ENCODE measurements at regions not wholly inside any gene's neighbourhood (a gene's known extent, or its start where the extent isn't known, plus 50 kb on each side); places are given as distances from the start of the nearest gene placed in this dataset.

DNA sequence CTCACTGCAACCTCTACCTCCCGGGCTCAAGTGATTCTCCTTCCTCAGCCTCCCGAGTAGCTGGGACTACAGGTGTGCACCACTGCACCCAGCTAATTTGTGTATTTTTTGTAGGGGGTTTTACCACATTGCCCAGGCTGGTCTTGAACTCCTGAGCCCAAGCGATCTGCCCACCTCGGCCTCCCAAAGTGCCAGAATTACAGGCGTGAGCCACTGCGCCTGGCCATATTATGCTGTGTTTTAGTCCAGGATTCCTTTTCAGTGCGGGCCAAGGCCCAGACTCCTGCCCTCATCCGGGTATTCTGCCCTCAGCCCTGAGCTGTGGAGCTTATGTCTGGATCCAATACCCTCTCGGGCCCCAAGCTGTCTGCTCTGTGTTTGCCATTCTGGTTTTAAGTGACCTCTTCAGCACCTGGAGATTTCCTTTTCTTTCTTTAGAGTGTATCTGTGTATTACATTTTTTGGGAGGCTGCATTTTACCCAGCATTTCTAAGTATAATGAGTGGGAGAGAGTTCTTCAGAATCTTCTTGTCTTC lies 114.9 kb downstream of the BUB3 start:
- in situ Hi-C loops (cut with HindIII; ENCODE audit: low sequenced_read_pairs): no loop called here
- DNase-seq (ENCODE audit: low read depth): no peak
- H3K4me3 ChIP-seq (ENCODE audit: low read depth, low read length): no peak overlapping the region
- TF ChIP-seq CTCF (IDR thresholded peaks at IDR 0.05; ENCODE audit: low read depth, low read length, missing control alignments): no peak

DNA sequence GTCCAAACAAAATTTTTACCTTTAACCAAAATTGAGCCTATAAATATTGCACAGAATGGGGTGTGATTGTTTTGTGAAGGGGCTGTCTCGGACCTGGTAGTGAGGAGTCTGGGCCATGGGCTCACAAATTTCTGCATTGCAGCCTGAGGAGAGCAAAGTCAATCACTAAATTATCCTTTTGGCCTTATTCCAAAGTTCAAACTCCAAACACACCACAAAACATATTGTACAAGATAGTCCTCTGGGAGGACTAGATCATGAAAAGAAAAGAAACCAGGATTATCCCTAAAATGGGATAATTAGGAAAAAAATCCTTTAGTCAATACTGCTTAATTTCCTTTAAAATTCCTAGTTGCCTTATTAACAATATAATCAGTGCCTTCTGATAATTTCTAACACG lies 115.5 kb downstream of the BUB3 start:
- no peak overlapping the region for H3K4me3 ChIP-seq (ENCODE audit: low read depth, low read length)
- in situ Hi-C loops (cut with HindIII; ENCODE audit: low sequenced_read_pairs): no loop called here
- no peak for DNase-seq (ENCODE audit: low read depth)
- no peak for TF ChIP-seq CTCF (IDR thresholded peaks at IDR 0.05; ENCODE audit: low read depth, low read length, missing control alignments)

DNA sequence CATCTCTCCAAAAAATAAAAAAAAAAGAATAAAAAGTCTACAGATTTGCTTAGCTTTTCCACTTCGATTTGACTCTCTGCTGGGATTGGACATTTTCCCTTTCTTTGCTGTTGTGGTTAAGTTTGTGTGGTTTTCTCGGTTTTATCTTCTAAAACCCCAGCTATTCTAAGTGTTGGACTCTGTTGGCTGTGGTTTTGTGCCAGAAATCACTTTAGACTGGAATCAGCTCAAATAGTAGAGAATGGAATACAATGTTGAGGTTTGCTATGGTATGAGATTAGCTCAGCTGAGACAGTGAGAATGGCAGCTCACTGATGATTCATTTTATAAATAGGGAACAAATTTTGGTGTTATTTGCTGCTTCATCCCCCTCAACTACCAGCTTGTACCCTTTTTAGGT lies 116.0 kb downstream of the BUB3 start:
- no peak for TF ChIP-seq CTCF (IDR thresholded peaks at IDR 0.05; ENCODE audit: low read depth, low read length, missing control alignments)
- no peak overlapping the region for H3K4me3 ChIP-seq (ENCODE audit: low read depth, low read length)
- in situ Hi-C loops (cut with HindIII; ENCODE audit: low sequenced_read_pairs): no loop called here
- DNase-seq (ENCODE audit: low read depth): peak; percentile 93

DNA sequence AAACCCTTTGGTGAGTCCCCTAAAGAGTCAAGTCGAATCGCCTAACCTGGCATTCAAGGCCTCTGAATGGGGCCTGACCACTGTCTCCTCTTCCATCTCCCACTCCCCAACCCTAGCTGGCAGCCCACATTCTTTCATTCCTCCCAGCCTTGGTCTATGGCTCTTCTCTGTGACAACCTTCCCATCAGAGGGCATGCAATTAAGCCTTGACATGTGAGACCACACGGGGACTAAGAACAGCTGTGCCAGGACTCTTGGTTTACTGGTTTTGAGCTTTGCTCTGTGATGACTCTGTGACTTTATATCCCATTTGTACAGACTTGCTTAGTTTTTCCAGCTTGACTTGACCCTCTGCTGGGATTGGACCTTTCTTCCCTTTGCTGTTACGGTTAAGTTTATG lies 116.6 kb downstream of the BUB3 start:
- no peak for TF ChIP-seq CTCF (IDR thresholded peaks at IDR 0.05; ENCODE audit: low read depth, low read length, missing control alignments)
- in situ Hi-C loops (cut with HindIII; ENCODE audit: low sequenced_read_pairs): no loop called here
- no peak overlapping the region for H3K4me3 ChIP-seq (ENCODE audit: low read depth, low read length)

DNA sequence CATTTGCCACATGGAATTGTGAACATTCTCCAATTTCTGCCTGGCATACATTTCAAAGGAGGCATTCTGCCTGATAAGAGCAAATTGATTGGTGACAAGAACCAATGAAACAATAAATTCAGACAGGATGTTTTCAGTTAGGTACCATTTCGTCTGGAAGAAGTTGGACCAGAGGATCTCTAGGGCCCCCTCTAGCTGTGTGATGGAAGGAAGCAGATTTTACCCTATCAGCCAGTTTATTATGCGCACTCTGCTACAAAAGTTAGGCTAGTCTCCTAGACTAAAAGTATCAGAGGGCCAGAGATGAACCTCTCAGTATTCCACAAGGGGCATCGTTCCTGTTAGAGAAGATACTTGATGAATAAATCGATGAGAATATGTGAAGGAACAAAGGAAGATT lies 118.0 kb downstream of the BUB3 start:
- no peak overlapping the region for H3K4me3 ChIP-seq (ENCODE audit: low read depth, low read length)
- DNase-seq (ENCODE audit: low read depth): no peak
- TF ChIP-seq CTCF (IDR thresholded peaks at IDR 0.05; ENCODE audit: low read depth, low read length, missing control alignments): peak; percentile 33
- in situ Hi-C loops (cut with HindIII; ENCODE audit: low sequenced_read_pairs): no loop called here

More for the DNA sequence above, 116.6 kb downstream of the BUB3 start:
- no peak for DNase-seq (ENCODE audit: low read depth)

DNA sequence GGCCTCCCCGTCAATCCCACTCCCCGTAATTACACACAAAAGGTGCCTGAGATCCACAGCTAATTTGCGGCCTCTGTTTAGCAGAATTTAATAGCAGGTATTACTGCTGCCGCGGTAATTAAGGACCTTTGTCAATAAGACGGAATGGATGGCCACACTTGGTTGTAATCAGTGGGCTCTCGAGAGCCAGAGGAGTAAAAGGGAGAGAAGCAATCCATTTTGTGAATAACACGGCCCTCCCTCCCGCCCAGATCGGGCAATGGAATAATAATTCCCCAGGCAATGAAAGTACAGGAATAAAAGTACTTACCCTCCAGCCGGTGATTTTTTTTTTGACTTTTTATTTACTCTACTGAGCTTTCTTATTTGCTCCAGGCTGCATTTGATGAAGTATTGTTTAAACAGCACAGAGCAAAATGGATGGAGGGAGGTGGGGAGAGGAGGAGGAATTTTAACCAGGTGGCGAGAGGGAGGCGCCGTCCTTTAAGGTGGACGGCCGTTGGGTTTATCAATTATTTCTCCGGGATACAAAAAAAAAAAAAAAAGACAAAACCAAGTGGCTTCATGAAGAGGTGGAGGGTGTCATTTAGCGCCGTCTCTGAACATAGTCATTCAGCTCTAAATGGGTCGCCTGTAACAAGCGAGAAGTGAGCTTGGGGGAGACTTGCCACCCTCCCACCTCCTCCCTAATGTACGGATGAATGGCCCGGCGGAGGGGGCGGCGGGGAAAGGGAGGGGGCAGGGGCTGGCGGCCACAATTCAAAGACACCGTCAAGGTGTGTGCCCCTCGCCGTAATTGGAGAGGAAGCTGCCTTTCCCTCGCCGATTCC lies 120.3 kb downstream of the BUB3 start:
- in situ Hi-C loops (cut with HindIII; ENCODE audit: low sequenced_read_pairs): no loop called here
- TF ChIP-seq CTCF (IDR thresholded peaks at IDR 0.05; ENCODE audit: low read depth, low read length, missing control alignments): no peak
- no peak for DNase-seq (ENCODE audit: low read depth)
- no peak overlapping the region for H3K4me3 ChIP-seq (ENCODE audit: low read depth, low read length)

All from astrocyte of the cerebellum (primary cell).